ENCODE measurements at regions not wholly inside any gene's neighbourhood (a gene's known extent, or its start where the extent isn't known, plus 50 kb on each side); places are given as distances from the start of the nearest gene placed in this dataset.

GRCh38 chr4:79223993-79224776, 101.7 kb downstream of the NAA11 start:
- WGBS, 5 donors = 89 to 93% (median 90%) methylated on average over 5 of the region's 5 CpGs

GRCh38 chr4:79217025-79217424, 108.8 kb downstream of the NAA11 start:
- TF ChIP-seq POLR2AphosphoS5 (IDR thresholded peaks at IDR 0.05) (no peak), POLR2A (IDR thresholded peaks at IDR 0.05) (no peak), CTCF (IDR thresholded peaks at IDR 0.05 in 8 of 11, conservative IDR thresholded peaks at IDR 0.05 in 3 of 11) (no peak)
- no peak overlapping the region for H3K27ac ChIP-seq
- H3K27me3 ChIP-seq (replicated peaks in 1 of 7) = no peaks in the 10 kb centered on the region
- H3K4me1 ChIP-seq = no peaks in the 10 kb centered on the region
- DNase-seq = no peak
- H3K4me3 ChIP-seq = no peak overlapping the region
- no peaks in the 10 kb centered on the region for H3K36me3 ChIP-seq
- no peaks in the 10 kb centered on the region for H3K9me3 ChIP-seq
- intact Hi-C loops (cut with DNase I; ENCODE audit: low total_unique reads) = no loop called here

More at GRCh38 chr4:79223993-79224776, 101.7 kb downstream of the NAA11 start:
- Histone ChIP-seq H3K9me3 (no peaks in the 10 kb centered on the region), H3K4me3 (no peak overlapping the region), H3K4me1 (no peaks in the 10 kb centered on the region), H3K27me3 (replicated peaks in 1 of 7) (no peaks in the 10 kb centered on the region), H3K27ac (no peak overlapping the region), H3K36me3 (no peaks in the 10 kb centered on the region)
- intact Hi-C loops (cut with DNase I; ENCODE audit: low total_unique reads) = no loop called here
- no peak for DNase-seq
- TF ChIP-seq POLR2A (IDR thresholded peaks at IDR 0.05) (no peak), CTCF (IDR thresholded peaks at IDR 0.05 in 8 of 11, conservative IDR thresholded peaks at IDR 0.05 in 3 of 11) (no peak), POLR2AphosphoS5 (IDR thresholded peaks at IDR 0.05) (no peak)

GRCh38 chr4:79213702-79214101, 112.2 kb downstream of the NAA11 start:
- H3K27me3 ChIP-seq (replicated peaks in 1 of 7) = no peaks in the 10 kb centered on the region
- no peak overlapping the region for H3K4me3 ChIP-seq
- H3K36me3 ChIP-seq = no peaks in the 10 kb centered on the region
- H3K27ac ChIP-seq = no peak overlapping the region
- no peak for DNase-seq
- H3K4me1 ChIP-seq = no peaks in the 10 kb centered on the region
- TF ChIP-seq CTCF (IDR thresholded peaks at IDR 0.05 in 8 of 11, conservative IDR thresholded peaks at IDR 0.05 in 3 of 11) (no peak), POLR2AphosphoS5 (IDR thresholded peaks at IDR 0.05) (no peak), POLR2A (IDR thresholded peaks at IDR 0.05) (no peak)
- H3K9me3 ChIP-seq = no peaks in the 10 kb centered on the region
- intact Hi-C loops (cut with DNase I; ENCODE audit: low total_unique reads) = no loop called here

GRCh38 chr4:79213010-79213409, 112.9 kb downstream of the NAA11 start:
- no peak overlapping the region for H3K27ac ChIP-seq
- TF ChIP-seq POLR2A (IDR thresholded peaks at IDR 0.05) = no peak
- TF ChIP-seq POLR2AphosphoS5 (IDR thresholded peaks at IDR 0.05) = no peak
- H3K36me3 ChIP-seq = no peaks in the 10 kb centered on the region
- no peaks in the 10 kb centered on the region for H3K4me1 ChIP-seq
- DNase-seq = no peak
- no peaks in the 10 kb centered on the region for H3K9me3 ChIP-seq
- intact Hi-C loops (cut with DNase I; ENCODE audit: low total_unique reads) = no loop called here
- no peaks in the 10 kb centered on the region for H3K27me3 ChIP-seq (replicated peaks in 1 of 7)
- H3K4me3 ChIP-seq = no peak overlapping the region
